Smooth muscle cell (in vitro differentiated cells): ENCODE measurements at regions not wholly inside any gene's neighbourhood (a gene's known extent, or its start where the extent isn't known, plus 50 kb on each side); places are given as distances from the start of the nearest gene placed in this dataset.

Experiments
- DNase-seq: peaks from one replicate; lab custom pipeline; 2025; ENCODE audit not compliant: unreplicated experiment; lab: John Stamatoyannopoulos, UW
- H2AFZ ChIP-seq: fragments of 200-600 bp; sonication (generic); 2 replicates; pipeline ENCODE4 v1.6.0; 2016; ENCODE audit warnings: antibody characterized with exemption, low read depth, mild to moderate bottlenecking
- H3F3A ChIP-seq: fragments of 200-600 bp; sonication (generic); 2 replicates; pipeline ENCODE4 v1.6.0; 2017; ENCODE audit warnings: antibody characterized with exemption, low read depth
- H3K27ac ChIP-seq: fragments of 200-600 bp; sonication (generic); 2 replicates; pipeline ENCODE4 v1.5.1; 2016; ENCODE audit warnings: low read depth, mild to moderate bottlenecking
- H3K27me3 ChIP-seq: fragments of 200-600 bp; sonication (generic); 2 replicates; pipeline ENCODE4 v1.6.1; 2016; ENCODE audit warnings: low read depth, mild to moderate bottlenecking
- H3K36me3 ChIP-seq: fragments of 200-600 bp; sonication (generic); 2 replicates; pipeline ENCODE4 v1.5.1; 2016; ENCODE audit warnings: low read depth
- H3K4me1 ChIP-seq: fragments of 200-600 bp; sonication (generic); 2 replicates; pipeline ENCODE4 v1.5.1; 2016; ENCODE audit warnings: low read depth
- H3K4me2 ChIP-seq: fragments of 200-600 bp; sonication (generic); 2 replicates; pipeline ENCODE4 v1.6.0; 2016; ENCODE audit warnings: mild to moderate bottlenecking
- H3K4me3 ChIP-seq: fragments of 200-600 bp; sonication (generic); 2 replicates; pipeline ENCODE4 v1.5.1; 2016; ENCODE audit warnings: mild to moderate bottlenecking
- H3K79me2 ChIP-seq: fragments of 200-600 bp; sonication (generic); 2 replicates; pipeline ENCODE4 v1.6.0; 2016; ENCODE audit warnings: low read depth, mild to moderate bottlenecking
- H3K9ac ChIP-seq: fragments of 200-600 bp; sonication (generic); 2 replicates; pipeline ENCODE4 v1.6.0; 2016; ENCODE audit warnings: low read depth
- H3K9me3 ChIP-seq: fragments of 200-600 bp; sonication (generic); replicated peaks from 2 replicates; pipeline ENCODE4 v1.5.1; 2016; ENCODE audit warnings: low read depth
- H4K20me1 ChIP-seq: fragments of 200-600 bp; sonication (generic); 2 replicates; pipeline ENCODE4 v1.6.0; 2016; ENCODE audit warnings: low read depth
- WGBS: methylation state at CpG from one replicate; pipeline ENCODE4 v1.1.7; 2016; ENCODE audit warnings: low lambda C conversion rate; 5-methylcytosine and 5-hydroxymethylcytosine counted together
- TF ChIP-seq, protein P1 (sequence below): fragments of 200-600 bp; sonication (generic); IDR thresholded peaks from 2 replicates; pipeline ENCODE4 v1.5.1; 2017; ENCODE audit warnings: borderline replicate concordance, mild to moderate bottlenecking, antibody characterized with exemption; ENCODE audit not compliant: insufficient read depth, poor library complexity, severe bottlenecking

DNA sequence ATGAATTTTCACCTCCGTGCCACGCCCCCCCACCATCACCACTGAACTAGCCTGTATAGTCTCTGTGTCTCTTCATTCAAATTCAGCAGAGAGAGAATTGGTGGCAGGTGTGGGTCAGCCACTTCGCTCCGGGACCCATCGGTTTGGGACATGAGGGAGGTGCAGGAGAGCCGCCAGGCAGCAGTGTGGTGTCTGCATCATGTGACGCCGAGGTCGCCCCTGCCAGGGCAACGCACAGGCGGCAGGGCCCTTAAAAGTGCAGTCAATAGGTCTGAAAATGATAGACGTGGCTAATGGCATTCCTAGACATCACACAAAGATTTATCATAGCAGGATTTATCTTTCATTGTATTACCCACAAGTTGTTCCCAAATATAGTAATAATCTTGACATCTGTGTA is 100.6 kb upstream of the RNF32 start:
- Histone ChIP-seq H2AFZ (no peak overlapping the region), H3K9ac (no peak overlapping the region), H3K4me1 (no peaks in the 10 kb centered on the region), H3K36me3 (no peaks in the 10 kb centered on the region), H3K79me2 (no peaks in the 10 kb centered on the region), H3K4me2 (no peak overlapping the region), H4K20me1 (no peaks in the 10 kb centered on the region), H3K4me3 (no peak overlapping the region), H3K27ac (no peak overlapping the region), H3K27me3 (no peaks in the 10 kb centered on the region), H3K9me3 (no peaks in the 10 kb centered on the region), H3F3A (no peaks in the 10 kb centered on the region)
- DNase-seq = no peak
- TF ChIP-seq, protein P1, sequence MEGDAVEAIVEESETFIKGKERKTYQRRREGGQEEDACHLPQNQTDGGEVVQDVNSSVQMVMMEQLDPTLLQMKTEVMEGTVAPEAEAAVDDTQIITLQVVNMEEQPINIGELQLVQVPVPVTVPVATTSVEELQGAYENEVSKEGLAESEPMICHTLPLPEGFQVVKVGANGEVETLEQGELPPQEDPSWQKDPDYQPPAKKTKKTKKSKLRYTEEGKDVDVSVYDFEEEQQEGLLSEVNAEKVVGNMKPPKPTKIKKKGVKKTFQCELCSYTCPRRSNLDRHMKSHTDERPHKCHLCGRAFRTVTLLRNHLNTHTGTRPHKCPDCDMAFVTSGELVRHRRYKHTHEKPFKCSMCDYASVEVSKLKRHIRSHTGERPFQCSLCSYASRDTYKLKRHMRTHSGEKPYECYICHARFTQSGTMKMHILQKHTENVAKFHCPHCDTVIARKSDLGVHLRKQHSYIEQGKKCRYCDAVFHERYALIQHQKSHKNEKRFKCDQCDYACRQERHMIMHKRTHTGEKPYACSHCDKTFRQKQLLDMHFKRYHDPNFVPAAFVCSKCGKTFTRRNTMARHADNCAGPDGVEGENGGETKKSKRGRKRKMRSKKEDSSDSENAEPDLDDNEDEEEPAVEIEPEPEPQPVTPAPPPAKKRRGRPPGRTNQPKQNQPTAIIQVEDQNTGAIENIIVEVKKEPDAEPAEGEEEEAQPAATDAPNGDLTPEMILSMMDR = no peak
- WGBS = 81% methylated on average over 12 of the region's 12 CpGs

DNA sequence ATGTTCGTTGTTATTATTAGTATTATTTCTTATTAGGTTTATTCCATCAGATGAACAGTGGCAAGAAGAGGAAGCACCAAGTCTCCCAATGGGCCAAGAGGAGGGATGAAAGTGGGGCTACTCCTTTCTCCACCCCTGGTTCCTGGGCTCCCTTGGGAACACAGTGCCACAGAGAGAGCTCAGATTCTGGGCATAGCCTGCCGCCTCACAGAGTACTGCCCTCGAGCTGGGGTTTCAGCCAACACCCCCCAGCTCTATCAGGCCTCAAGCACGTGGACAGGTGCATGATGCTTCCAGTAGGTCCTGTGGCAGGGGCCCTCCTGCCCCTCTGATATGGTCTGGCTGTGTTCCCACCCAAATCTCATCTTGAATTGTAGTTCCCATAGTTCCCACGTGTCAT is 103.6 kb upstream of the RNF32 start:
- WGBS = 82% methylated on average over 5 of the region's 5 CpGs
- Histone ChIP-seq H3K27ac (no peak overlapping the region), H3K9ac (no peak overlapping the region), H2AFZ (no peak overlapping the region), H4K20me1 (no peaks in the 10 kb centered on the region), H3K4me3 (no peak overlapping the region), H3K27me3 (no peaks in the 10 kb centered on the region), H3K36me3 (no peaks in the 10 kb centered on the region), H3K4me1 (no peaks in the 10 kb centered on the region), H3F3A (no peaks in the 10 kb centered on the region), H3K4me2 (no peak overlapping the region), H3K79me2 (no peaks in the 10 kb centered on the region), H3K9me3 (no peaks in the 10 kb centered on the region)
- DNase-seq = no peak
- TF ChIP-seq, protein P1 = no peak

GRCh38 chr7:156534925-156535324 is 105.6 kb upstream of the RNF32 start:
- TF ChIP-seq, protein P1 = no peak
- Histone ChIP-seq H3K27ac (no peak overlapping the region), H3K9me3 (no peaks in the 10 kb centered on the region), H3F3A (no peaks in the 10 kb centered on the region), H3K36me3 (no peaks in the 10 kb centered on the region), H3K4me2 (no peak overlapping the region), H3K79me2 (no peaks in the 10 kb centered on the region), H4K20me1 (no peaks in the 10 kb centered on the region), H3K4me1 (no peaks in the 10 kb centered on the region), H3K9ac (no peak overlapping the region), H3K4me3 (no peak overlapping the region), H3K27me3 (no peaks in the 10 kb centered on the region), H2AFZ (no peak overlapping the region)
- 88% methylated on average over 9 of the region's 9 CpGs for WGBS
- no peak for DNase-seq

- Histone ChIP-seq H4K20me1 (no peaks in the 10 kb centered on the region), H3F3A (no peaks in the 10 kb centered on the region), H2AFZ (no peak overlapping the region), H3K4me1 (no peaks in the 10 kb centered on the region), H3K9ac (no peak overlapping the region), H3K79me2 (no peaks in the 10 kb centered on the region), H3K4me3 (no peak overlapping the region), H3K36me3 (no peaks in the 10 kb centered on the region), H3K9me3 (no peaks in the 10 kb centered on the region), H3K27me3 (no peaks in the 10 kb centered on the region), H3K4me2 (no peak overlapping the region), H3K27ac (no peak overlapping the region)
- WGBS = 96% methylated on average over 9 of the region's 9 CpGs
- TF ChIP-seq, protein P1 = no peak
- DNase-seq = no peak
Measured at GRCh38 chr7:156533964-156534363, 106.6 kb upstream of the RNF32 start.
